HUDEP-2 (cell line): ENCODE measurements at regions not wholly inside any gene's neighbourhood (a gene's known extent, or its start where the extent isn't known, plus 50 kb on each side); places are given as distances from the start of the nearest gene placed in this dataset.
"Not testable (repeated sequence)": the region's sequence is repeated elsewhere in the genome, so short reads cannot be mapped to it uniquely, and the experiment has no call there.

Source experiments
- DNase-seq, 76 experiments: peaks; one replicate each; lab custom pipeline; 2025; ENCODE audit not compliant: unreplicated experiment in 76 of 76; lab: John Stamatoyannopoulos, UW

DNA sequence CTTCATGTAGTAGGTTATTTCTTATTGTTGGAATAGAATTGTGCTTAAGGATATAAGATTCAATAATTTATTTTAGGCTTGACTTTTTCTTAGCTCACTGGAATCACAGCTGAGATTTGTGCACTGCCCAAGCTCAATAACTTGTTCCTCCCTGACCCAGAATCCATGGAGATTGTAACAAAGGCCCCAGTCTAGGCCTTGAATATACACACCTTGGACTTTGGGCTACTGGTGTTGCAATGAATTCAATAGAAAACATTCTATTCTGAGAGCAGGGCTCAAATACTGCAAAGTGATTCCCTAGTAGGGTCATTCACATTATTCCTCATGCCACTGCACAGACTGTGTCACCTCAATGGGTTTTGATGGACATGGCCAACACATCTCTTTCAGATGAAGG is 352.4 kb downstream of the GALC start:
- DNase-seq, result no peak

DNA sequence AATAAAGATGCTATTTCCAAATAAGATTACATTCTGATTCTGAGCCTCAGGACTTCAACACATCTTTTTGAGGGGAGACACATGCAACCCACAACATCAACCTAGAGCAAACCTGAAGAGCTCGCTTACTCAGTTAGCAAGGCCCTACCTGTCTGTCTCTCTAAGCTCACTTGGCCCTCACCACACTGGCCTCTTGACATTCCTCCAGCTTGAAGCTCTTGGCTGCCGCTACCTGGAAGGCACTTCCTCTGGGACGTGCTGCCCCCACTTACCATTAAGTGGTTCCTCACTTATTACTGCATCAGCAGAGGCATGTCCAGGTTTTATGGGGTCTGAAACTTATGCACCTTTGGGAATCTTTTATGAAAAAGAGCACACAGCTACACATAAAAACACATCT is 354.8 kb downstream of the GALC start:
- DNase-seq, result no peak

- DNase-seq, result no peak
Measured at GRCh38 chr14:87635442-87635841, 357.5 kb downstream of the GALC start.

DNA sequence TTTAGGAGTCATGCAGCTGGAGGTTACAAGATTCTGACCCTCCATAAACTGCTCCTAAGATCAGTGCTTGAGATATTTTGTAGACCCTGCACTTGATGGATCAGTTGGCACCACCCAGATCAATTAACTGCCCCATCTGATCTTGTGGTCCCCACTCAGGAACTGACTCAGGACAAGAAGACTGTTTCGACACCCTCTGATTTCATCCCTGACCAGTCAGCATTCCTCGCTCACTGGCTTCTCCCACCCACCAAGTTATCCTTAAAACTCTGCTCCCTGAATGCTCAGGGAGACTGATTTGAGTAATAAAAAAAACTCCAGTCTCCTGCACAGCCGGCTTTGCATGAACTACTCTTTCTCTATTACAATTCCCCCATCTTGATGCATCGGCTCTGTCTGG is 360.2 kb downstream of the GALC start:
- DNase-seq, result no peak

- no peak for DNase-seq
Measured at GRCh38 chr14:87630846-87631245, 362.1 kb downstream of the GALC start.

DNA sequence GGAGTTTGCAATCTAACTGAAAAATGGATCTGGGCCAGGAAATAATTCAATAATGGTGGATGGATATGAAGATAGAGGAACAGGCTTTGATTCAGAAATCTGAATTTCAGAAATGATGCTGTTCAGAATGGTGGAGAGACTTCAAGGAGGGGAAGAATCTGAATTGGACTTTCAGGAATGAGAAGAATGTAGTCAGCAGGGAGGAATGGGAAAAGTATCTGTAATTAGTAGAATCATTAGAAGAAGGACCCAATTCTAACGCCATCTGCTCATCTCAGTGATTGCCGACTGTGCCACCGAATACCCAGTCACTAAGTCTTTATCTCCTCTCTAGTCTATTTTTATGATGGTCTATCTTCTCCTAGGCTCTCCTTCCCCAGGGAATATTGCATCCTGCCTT is 363.2 kb downstream of the GALC start:
- DNase-seq, result no peak

DNA sequence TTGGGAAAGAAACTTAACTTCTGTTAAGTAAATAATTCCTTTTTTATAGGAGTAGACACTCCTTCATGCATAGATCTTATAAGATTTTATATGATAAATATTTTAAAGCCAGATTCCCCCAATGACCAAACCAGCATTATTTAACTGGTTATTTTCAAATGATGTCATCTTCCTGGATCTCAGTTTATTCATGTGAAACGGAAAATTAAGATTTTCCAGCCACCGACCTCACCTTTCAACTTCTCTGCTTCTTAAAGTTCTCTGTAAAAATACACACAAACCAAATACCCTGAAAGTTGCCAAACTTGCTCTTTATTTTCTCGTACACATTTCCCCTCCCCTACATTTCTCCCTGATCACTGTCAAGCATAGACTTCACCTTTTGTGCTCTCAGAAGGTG is 364.2 kb downstream of the GALC start:
- no peak for DNase-seq

DNA sequence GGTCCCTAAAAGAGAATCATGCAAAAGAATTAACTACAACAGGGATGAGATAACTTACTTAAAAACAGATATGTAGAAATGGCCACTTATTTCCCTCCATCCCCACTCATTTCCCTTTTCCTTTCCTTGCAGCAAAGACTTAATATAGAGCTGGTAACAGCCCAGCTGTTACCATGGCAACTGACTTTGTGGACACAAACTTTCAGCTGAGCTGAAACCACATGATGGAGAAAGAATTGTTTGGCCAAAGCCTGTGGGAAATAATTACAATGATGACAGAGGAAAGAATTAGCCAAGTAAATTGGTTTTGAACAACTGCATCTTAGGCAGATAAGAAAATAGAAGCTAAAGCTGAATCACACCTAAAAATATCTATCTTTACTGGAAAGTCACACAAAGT is 364.9 kb downstream of the GALC start:
- DNase-seq, result no peak

GRCh38 chr14:87626266-87626665 is 366.7 kb downstream of the GALC start:
- DNase-seq, result no peak

GRCh38 chr14:87623616-87624015 is 369.4 kb downstream of the GALC start:
- DNase-seq, result no peak

DNA sequence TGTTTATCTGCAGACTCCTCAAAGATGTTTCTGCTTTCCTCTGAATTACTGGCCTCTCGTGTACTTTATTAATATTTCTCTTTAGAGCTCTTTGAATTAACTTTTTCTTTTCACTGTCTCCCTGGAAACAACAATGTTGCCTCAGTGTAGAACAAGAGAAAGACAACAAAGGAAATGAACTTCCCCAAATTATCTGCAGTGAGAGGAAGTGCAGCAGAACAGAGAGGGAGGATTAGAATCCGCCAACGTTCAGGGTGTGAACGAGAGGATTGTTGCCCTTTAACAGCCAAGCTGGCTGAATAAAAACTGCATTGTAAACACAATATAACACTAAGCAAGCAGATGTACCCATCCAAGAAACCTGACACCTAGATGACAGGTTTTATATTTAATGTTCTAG is 375.9 kb downstream of the GALC start:
- DNase-seq, result no peak

DNA sequence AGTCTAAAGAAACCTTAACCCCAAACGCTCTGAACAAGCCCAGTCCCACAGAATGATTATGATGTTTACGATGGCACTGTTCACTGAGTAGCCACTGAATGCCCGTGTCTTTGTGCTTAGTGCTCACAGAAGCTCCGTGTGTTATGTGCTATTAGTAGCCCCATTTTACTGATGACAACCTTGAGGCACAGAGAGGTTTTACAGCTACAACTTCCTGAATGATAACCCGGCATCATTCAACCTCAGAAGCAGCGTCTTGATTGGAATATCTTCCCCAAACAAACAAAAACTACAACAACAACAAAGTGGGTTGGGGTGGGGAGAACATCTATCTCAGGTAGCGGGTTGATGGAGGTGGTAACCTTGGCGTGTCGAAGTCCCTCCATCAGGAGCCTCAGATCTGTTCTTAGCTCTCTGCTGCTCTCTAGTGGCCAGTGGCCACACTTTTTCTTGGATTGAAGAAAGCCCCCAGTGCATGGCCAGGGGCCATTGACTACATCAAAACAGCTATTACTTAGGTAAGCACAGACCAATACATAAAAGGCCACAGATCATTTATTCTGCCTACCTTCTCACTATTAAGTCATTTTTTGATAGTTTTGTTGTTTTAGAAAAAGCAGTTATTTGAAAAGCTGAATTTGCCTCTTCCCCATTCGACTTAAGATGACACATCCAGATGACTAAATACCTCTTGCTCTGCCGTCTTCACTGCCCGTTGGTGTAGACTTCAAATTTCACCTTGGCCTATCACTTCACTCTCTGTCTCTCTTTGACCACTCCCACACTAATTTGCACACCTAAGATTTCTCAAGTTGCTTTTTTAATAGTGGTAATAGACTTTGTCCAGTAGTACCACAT is 376.9 kb downstream of the GALC start:
- DNase-seq, result peak in 28 of 76 experiments; percentile 0 to 50 (median 5)

DNA sequence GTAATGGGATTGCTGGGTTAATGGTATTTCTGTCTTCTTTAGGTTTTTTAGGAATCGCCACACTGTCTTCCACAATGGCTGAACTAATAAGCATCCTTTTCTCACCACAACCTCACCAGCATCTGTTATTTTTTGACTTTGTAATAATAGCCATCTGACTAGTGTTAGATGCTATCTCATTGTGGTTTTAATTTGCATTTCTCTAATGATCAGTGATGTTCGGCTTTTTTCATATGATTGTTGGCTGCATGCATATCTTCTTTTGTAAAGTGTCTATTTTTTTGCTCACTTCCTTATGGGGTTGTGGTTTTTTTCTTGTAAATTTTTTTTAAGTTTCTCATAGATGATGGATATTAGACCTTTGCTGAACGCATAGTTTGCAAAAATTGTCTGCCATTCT is 377.9 kb downstream of the GALC start:
- DNase-seq, result no peak

DNA sequence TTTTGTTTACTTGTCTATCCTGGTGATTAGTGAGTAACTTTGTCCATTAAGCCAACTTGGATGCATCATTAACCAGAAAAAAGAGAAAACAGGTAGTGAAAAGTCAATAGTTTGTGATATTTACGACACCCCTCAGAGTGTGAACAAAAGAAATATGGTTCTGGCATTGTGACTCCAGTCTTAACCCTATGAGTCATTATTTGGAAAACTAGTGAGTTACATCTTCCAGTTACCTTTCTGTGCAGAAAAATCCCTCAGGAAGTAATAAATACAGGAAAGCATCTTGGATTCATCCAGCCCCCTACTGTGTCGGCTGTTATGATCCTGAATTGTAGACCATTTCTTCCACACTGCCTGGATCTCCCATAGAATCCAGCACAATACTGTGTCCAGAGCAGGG is 379.1 kb downstream of the GALC start:
- no peak for DNase-seq

GRCh38 chr14:87607056-87607455 is 385.9 kb downstream of the GALC start:
- DNase-seq, result not testable (repeated sequence)

- DNase-seq, result no peak
Measured at GRCh38 chr14:87601036-87601435, 391.9 kb downstream of the GALC start.

DNA sequence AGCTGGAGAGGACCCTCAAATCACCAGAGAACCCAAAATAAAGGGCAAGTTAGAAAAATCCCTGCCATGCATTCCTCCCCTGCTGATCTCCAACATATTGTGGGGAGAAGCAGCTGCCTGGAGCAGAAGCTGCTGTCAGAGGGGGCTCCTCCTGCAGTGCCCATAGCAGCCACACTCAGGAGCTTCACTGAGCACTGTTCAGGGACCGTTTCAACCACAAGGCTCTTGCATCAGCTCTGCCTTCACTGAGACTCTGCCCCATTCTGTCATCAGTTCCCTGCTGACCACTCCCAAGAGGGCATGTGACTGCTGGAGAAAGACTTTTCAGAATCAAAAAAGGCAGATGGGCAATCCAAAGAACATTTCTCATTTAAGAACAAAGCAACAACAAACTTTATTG is 392.7 kb downstream of the GALC start:
- no peak for DNase-seq

GRCh38 chr14:87581298-87581697 is 411.7 kb downstream of the GALC start:
- DNase-seq, result no peak

DNA sequence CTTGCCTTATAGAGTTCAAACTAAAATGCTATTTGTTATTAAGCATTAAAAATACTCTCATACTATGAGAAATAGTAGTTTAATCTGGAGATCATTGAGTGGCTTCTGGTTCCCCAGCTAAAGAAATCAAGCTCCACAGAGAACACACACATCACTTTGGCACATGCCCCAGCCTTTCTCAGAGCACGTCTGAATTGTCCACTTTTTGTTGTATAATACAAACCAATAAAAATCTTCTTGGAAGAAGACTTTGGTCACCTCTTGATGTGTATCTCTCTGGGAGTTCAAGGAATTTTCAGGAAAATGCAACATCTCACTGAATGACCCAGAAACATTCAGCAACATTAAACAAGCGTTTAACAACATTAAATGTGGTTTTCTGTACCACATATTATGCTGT is 413.9 kb downstream of the GALC start:
- DNase-seq, result no peak

GRCh38 chr14:87575378-87575777 is 417.6 kb downstream of the GALC start:
- no peak for DNase-seq

DNA sequence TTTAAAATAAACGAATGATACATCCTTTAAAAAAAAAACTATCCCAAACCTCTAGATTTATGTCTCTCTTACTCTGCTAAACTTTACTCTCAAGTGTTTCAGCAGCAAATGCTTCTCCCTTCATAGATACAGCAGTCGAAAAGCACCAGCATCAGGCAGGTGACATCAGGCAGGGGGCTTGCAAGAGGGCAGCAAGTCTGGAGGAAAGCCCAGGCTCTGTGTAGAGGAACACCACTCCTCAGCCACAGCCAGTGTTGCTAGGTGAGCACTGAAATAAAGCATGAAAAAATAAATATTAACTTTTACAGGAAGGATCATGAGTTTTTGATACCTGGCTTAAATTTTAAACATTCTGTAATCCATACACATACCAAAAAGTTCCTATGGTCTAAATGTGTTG is 419.4 kb downstream of the GALC start:
- DNase-seq, result no peak

- DNase-seq, result no peak
Measured at GRCh38 chr14:87567618-87568295, 425.2 kb downstream of the GALC start.
